A549 (cell line): ENCODE measurements at regions not wholly inside any gene's neighbourhood (a gene's known extent, or its start where the extent isn't known, plus 50 kb on each side); places are given as distances from the start of the nearest gene placed in this dataset.

ENCODE experiments used
- CHD4 ChIP-seq: fragments of 200-600 bp; sonication (generic); IDR thresholded peaks from 2 replicates; pipeline ENCODE4 v1.6.1; 2016; ENCODE audit warnings: antibody characterized with exemption, mild to moderate bottlenecking, borderline replicate concordance
- EP300 ChIP-seq, 2 experiments: fragments of >200 bp; sonication (Bioruptor Twin); formaldehyde crosslinking; IDR thresholded peaks; 2 replicates in 1 of 2; 3 replicates in 1 of 2; pipeline ENCODE4 v1.6.1; 2016 to 2017
- JUNB ChIP-seq: fragments of >200 bp; sonication (Bioruptor Twin); formaldehyde crosslinking; IDR thresholded peaks from 2 replicates; pipeline ENCODE4 v1.6.1; 2016
- POLR2A ChIP-seq: IDR thresholded peaks from 2 replicates; pipeline ENCODE4 v1.6.1; 2012; ENCODE audit warnings: mild to moderate bottlenecking, low read length
- RCOR1 ChIP-seq: fragments of 150-350 bp; IDR thresholded peaks from 2 replicates; pipeline ENCODE4 v1.6.1; 2014; ENCODE audit warnings: antibody characterized with exemption, low read length, low read depth
- RFX5 ChIP-seq: fragments of 450-650 bp; IDR thresholded peaks from 2 replicates; pipeline ENCODE4 v1.7.1; 2014; ENCODE audit warnings: antibody characterized with exemption, mild to moderate bottlenecking, moderate library complexity
- RNF2 ChIP-seq: fragments of 200-600 bp; sonication (generic); IDR thresholded peaks from 2 replicates; pipeline ENCODE4 v1.6.1; 2016; ENCODE audit warnings: low read depth, mild to moderate bottlenecking, antibody characterized with exemption, moderate library complexity, borderline replicate concordance
- TF ChIP-seq, protein P1 (sequence below): fragments of >200 bp; sonication (Bioruptor Twin); formaldehyde crosslinking; IDR thresholded peaks from 3 replicates; pipeline ENCODE4 v1.5.1; 2016
- TF ChIP-seq, protein P2 (sequence below): fragments of >200 bp; sonication (Bioruptor Twin); formaldehyde crosslinking; IDR thresholded peaks from 3 replicates; pipeline ENCODE4 v1.6.1; 2016
- TF ChIP-seq, protein P3 (sequence below): fragments of 150-350 bp; IDR thresholded peaks from 2 replicates; pipeline ENCODE4 v1.6.1; 2014; ENCODE audit warnings: low read depth, mild to moderate bottlenecking, low read length
- TF ChIP-seq, protein P4 (sequence below): fragments of 250-450 bp; sonication (Bioruptor Pico); IDR thresholded peaks from 2 replicates; pipeline ENCODE4 v1.5.0; 2021; ENCODE audit warnings: mild to moderate bottlenecking, moderate library complexity, borderline replicate concordance
- TF ChIP-seq, protein P5 (sequence below): fragments of 450-650 bp; IDR thresholded peaks from 2 replicates; pipeline ENCODE4 v1.6.1; 2014; ENCODE audit warnings: antibody characterized with exemption

DNA sequence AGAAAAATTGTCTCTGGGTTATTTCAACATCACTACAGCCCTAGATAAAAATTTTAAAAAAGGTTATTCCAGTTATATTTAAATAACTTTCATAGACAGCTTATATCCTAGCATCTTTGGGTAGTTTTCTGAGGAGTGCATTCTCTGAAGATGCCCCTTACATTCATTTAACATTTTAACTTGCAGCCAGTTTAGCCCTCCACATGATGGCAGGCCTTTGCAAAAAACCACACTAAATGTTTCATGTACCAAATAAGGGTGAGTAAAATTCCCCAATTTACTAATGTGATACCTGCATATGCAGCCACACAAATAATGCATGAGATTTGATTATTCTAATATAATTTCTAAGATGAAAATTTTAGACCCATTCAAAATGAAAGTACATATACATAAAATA is 108.4 kb upstream of the ZWINT start:
- TF ChIP-seq POLR2A (no peak), RCOR1 (no peak), JUNB (no peak), CHD4 (no peak), RFX5 (no peak), EP300 (IDR thresholded peaks at IDR 0.05) (no peak), RNF2 (no peak)
- TF ChIP-seq, protein P1, sequence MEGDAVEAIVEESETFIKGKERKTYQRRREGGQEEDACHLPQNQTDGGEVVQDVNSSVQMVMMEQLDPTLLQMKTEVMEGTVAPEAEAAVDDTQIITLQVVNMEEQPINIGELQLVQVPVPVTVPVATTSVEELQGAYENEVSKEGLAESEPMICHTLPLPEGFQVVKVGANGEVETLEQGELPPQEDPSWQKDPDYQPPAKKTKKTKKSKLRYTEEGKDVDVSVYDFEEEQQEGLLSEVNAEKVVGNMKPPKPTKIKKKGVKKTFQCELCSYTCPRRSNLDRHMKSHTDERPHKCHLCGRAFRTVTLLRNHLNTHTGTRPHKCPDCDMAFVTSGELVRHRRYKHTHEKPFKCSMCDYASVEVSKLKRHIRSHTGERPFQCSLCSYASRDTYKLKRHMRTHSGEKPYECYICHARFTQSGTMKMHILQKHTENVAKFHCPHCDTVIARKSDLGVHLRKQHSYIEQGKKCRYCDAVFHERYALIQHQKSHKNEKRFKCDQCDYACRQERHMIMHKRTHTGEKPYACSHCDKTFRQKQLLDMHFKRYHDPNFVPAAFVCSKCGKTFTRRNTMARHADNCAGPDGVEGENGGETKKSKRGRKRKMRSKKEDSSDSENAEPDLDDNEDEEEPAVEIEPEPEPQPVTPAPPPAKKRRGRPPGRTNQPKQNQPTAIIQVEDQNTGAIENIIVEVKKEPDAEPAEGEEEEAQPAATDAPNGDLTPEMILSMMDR = no peak
- TF ChIP-seq, protein P2, sequence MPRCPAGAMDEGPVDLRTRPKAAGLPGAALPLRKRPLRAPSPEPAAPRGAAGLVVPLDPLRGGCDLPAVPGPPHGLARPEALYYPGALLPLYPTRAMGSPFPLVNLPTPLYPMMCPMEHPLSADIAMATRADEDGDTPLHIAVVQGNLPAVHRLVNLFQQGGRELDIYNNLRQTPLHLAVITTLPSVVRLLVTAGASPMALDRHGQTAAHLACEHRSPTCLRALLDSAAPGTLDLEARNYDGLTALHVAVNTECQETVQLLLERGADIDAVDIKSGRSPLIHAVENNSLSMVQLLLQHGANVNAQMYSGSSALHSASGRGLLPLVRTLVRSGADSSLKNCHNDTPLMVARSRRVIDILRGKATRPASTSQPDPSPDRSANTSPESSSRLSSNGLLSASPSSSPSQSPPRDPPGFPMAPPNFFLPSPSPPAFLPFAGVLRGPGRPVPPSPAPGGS = no peak
- TF ChIP-seq, protein P3, sequence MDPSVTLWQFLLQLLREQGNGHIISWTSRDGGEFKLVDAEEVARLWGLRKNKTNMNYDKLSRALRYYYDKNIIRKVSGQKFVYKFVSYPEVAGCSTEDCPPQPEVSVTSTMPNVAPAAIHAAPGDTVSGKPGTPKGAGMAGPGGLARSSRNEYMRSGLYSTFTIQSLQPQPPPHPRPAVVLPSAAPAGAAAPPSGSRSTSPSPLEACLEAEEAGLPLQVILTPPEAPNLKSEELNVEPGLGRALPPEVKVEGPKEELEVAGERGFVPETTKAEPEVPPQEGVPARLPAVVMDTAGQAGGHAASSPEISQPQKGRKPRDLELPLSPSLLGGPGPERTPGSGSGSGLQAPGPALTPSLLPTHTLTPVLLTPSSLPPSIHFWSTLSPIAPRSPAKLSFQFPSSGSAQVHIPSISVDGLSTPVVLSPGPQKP = no peak
- TF ChIP-seq, protein P4, sequence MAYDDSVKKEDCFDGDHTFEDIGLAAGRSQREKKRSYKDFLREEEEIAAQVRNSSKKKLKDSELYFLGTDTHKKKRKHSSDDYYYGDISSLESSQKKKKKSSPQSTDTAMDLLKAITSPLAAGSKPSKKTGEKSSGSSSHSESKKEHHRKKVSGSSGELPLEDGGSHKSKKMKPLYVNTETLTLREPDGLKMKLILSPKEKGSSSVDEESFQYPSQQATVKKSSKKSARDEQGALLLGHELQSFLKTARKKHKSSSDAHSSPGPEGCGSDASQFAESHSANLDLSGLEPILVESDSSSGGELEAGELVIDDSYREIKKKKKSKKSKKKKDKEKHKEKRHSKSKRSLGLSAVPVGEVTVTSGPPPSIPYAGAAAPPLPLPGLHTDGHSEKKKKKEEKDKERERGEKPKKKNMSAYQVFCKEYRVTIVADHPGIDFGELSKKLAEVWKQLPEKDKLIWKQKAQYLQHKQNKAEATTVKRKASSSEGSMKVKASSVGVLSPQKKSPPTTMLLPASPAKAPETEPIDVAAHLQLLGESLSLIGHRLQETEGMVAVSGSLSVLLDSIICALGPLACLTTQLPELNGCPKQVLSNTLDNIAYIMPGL = no peak
- TF ChIP-seq, protein P5, sequence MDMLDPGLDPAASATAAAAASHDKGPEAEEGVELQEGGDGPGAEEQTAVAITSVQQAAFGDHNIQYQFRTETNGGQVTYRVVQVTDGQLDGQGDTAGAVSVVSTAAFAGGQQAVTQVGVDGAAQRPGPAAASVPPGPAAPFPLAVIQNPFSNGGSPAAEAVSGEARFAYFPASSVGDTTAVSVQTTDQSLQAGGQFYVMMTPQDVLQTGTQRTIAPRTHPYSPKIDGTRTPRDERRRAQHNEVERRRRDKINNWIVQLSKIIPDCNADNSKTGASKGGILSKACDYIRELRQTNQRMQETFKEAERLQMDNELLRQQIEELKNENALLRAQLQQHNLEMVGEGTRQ = no peak
